ENCODE measurements at regions not wholly inside any gene's neighbourhood (a gene's known extent, or its start where the extent isn't known, plus 50 kb on each side); places are given as distances from the start of the nearest gene placed in this dataset.

DNA sequence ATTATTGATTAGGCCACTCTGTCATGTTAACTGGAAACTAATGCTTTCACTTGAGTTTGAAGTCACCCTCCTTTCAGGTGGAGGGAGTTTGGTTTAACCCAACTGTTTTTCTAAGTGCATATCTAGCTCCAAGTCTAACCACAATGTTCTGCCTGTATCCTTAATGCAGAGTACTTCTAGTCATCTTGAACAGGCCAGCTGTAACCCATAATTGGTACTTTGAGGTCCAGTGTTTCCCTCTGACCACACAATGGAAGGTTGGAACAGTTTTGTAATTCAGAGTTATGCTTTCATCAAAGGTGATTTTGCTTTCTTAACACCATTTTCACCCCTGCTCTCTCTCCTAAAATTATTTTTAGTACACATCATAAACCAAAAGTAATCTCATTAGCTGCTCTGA lies 237.2 kb upstream of the DCN start:
- Histone ChIP-seq H3K4me3 (ENCODE audit: low read length) (no peak overlapping the region), H2AFZ (ENCODE audit: low read length) (no peak overlapping the region), H3K4me1 (ENCODE audit: insufficient read depth, low read length) (peaks cover 21% of the 10 kb centered on the region), H3K9me3 (ENCODE audit: low read length) (no peaks in the 10 kb centered on the region), H3K36me3 (ENCODE audit: low read depth, low read length) (no peaks in the 10 kb centered on the region), H3K4me2 (ENCODE audit: low read length) (no peak overlapping the region), H3K27ac (ENCODE audit: low read length) (no peak overlapping the region), H3K79me2 (ENCODE audit: low read length) (no peaks in the 10 kb centered on the region), H4K20me1 (ENCODE audit: low read length) (no peaks in the 10 kb centered on the region), H3K9ac (ENCODE audit: low read length) (no peak overlapping the region), H3F3A (ENCODE audit: low read length, unreplicated experiment) (no peaks in the 10 kb centered on the region), H3K9me2 (replicated peaks; ENCODE audit: low read length) (no peaks in the 10 kb centered on the region), H3K27me3 (ENCODE audit: low read length) (no peaks in the 10 kb centered on the region)
- intact Hi-C loops (cut with micrococcal nuclease) = loop anchor here (10.0 kb wide), 1 partner anchor 265 kb away; no protein-coding TSS in a partner anchor
- DNase-seq (no peak), ATAC-seq (no peak)
- BruUV-seq (replicated peaks) = no TSS peak
- ChIA-PET POLR2A (ENCODE audit: unreplicated experiment) (no interaction called here), CTCF (no interaction called here)
- TF ChIP-seq EZH2 (IDR thresholded peaks at IDR 0.05; ENCODE audit: low read length, unreplicated experiment) (no peak), EZH2phosphoT487 (IDR thresholded peaks at IDR 0.05; ENCODE audit: borderline replicate concordance, low read length) (no peak)
- TF ChIP-seq, protein P1, sequence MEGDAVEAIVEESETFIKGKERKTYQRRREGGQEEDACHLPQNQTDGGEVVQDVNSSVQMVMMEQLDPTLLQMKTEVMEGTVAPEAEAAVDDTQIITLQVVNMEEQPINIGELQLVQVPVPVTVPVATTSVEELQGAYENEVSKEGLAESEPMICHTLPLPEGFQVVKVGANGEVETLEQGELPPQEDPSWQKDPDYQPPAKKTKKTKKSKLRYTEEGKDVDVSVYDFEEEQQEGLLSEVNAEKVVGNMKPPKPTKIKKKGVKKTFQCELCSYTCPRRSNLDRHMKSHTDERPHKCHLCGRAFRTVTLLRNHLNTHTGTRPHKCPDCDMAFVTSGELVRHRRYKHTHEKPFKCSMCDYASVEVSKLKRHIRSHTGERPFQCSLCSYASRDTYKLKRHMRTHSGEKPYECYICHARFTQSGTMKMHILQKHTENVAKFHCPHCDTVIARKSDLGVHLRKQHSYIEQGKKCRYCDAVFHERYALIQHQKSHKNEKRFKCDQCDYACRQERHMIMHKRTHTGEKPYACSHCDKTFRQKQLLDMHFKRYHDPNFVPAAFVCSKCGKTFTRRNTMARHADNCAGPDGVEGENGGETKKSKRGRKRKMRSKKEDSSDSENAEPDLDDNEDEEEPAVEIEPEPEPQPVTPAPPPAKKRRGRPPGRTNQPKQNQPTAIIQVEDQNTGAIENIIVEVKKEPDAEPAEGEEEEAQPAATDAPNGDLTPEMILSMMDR (conservative IDR thresholded peaks at IDR 0.05; ENCODE audit: low read depth, low read length) = no peak

GRCh38 chr12:91418221-91419090 lies 235.8 kb upstream of the DCN start:
- no peaks in the 10 kb centered on the region for H3K36me3 ChIP-seq (ENCODE audit: low read depth, low read length)
- H4K20me1 ChIP-seq (ENCODE audit: low read length) = no peaks in the 10 kb centered on the region
- H3F3A ChIP-seq (ENCODE audit: low read length, unreplicated experiment) = no peaks in the 10 kb centered on the region
- H3K4me1 ChIP-seq (ENCODE audit: insufficient read depth, low read length) = peaks cover 28% of the 10 kb centered on the region
- BruUV-seq (replicated peaks) = no TSS peak
- H3K9me3 ChIP-seq (ENCODE audit: low read length) = no peaks in the 10 kb centered on the region
- ATAC-seq (no peak), DNase-seq (no peak)
- ChIA-PET CTCF (no interaction called here), POLR2A (ENCODE audit: unreplicated experiment) (no interaction called here)
- no peak overlapping the region for H2AFZ ChIP-seq (ENCODE audit: low read length)
- H3K27me3 ChIP-seq (ENCODE audit: low read length) = no peaks in the 10 kb centered on the region
- H3K79me2 ChIP-seq (ENCODE audit: low read length) = no peaks in the 10 kb centered on the region
- H3K4me2 ChIP-seq (ENCODE audit: low read length) = no peak overlapping the region
- no peak overlapping the region for H3K27ac ChIP-seq (ENCODE audit: low read length)
- intact Hi-C loops (cut with micrococcal nuclease) = loop anchor here (10.0 kb wide), 1 partner anchor 266 kb away; no protein-coding TSS in a partner anchor
- no peak overlapping the region for H3K9ac ChIP-seq (ENCODE audit: low read length)
- TF ChIP-seq EZH2 (IDR thresholded peaks at IDR 0.05; ENCODE audit: low read length, unreplicated experiment) = no peak
- TF ChIP-seq, protein P1 (conservative IDR thresholded peaks at IDR 0.05; ENCODE audit: low read depth, low read length) = no peak
- TF ChIP-seq EZH2phosphoT487 (IDR thresholded peaks at IDR 0.05; ENCODE audit: borderline replicate concordance, low read length) = no peak
- no peak overlapping the region for H3K4me3 ChIP-seq (ENCODE audit: low read length)
- no peaks in the 10 kb centered on the region for H3K9me2 ChIP-seq (replicated peaks; ENCODE audit: low read length)

GRCh38 chr12:91417650-91418049 lies 235.0 kb upstream of the DCN start:
- ChIA-PET CTCF (no interaction called here), POLR2A (ENCODE audit: unreplicated experiment) (no interaction called here)
- Histone ChIP-seq H4K20me1 (ENCODE audit: low read length) (no peaks in the 10 kb centered on the region), H3K9me2 (replicated peaks; ENCODE audit: low read length) (no peaks in the 10 kb centered on the region), H3K79me2 (ENCODE audit: low read length) (no peaks in the 10 kb centered on the region), H3K27ac (ENCODE audit: low read length) (no peak overlapping the region), H3K4me3 (ENCODE audit: low read length) (no peak overlapping the region), H3K9me3 (ENCODE audit: low read length) (no peaks in the 10 kb centered on the region), H3K9ac (ENCODE audit: low read length) (no peak overlapping the region), H3F3A (ENCODE audit: low read length, unreplicated experiment) (peaks cover 5% of the 10 kb centered on the region), H3K4me2 (ENCODE audit: low read length) (no peak overlapping the region), H2AFZ (ENCODE audit: low read length) (no peak overlapping the region), H3K36me3 (ENCODE audit: low read depth, low read length) (no peaks in the 10 kb centered on the region), H3K4me1 (ENCODE audit: insufficient read depth, low read length) (peaks cover 27% of the 10 kb centered on the region), H3K27me3 (ENCODE audit: low read length) (no peaks in the 10 kb centered on the region)
- no peak for DNase-seq
- no TSS peak for BruUV-seq (replicated peaks)
- intact Hi-C loops (cut with micrococcal nuclease) = loop anchor here (10.0 kb wide), 1 partner anchor 267 kb away; no protein-coding TSS in a partner anchor
- ATAC-seq = no peak
- TF ChIP-seq EZH2phosphoT487 (IDR thresholded peaks at IDR 0.05; ENCODE audit: borderline replicate concordance, low read length) (no peak), EZH2 (IDR thresholded peaks at IDR 0.05; ENCODE audit: low read length, unreplicated experiment) (no peak)
- TF ChIP-seq, protein P1 (conservative IDR thresholded peaks at IDR 0.05; ENCODE audit: low read depth, low read length) = no peak

Measured in PC-3 (cell line).